Neural progenitor cell (in vitro differentiated cells): ENCODE measurements at regions not wholly inside any gene's neighbourhood (a gene's known extent, or its start where the extent isn't known, plus 50 kb on each side); places are given as distances from the start of the nearest gene placed in this dataset.

Experiments
- CTCF ChIP-seq: fragments of 200-600 bp; sonication (generic); IDR thresholded peaks from 2 replicates; pipeline ENCODE4 v1.5.1; 2017; ENCODE audit warnings: antibody characterized with exemption, mild to moderate bottlenecking
- EZH2 ChIP-seq: fragments of 200-600 bp; sonication (generic); IDR thresholded peaks from 2 replicates; pipeline ENCODE4 v1.6.1; 2017; ENCODE audit warnings: antibody characterized with exemption, mild to moderate bottlenecking, moderate library complexity
- EZH2phosphoT487 ChIP-seq: fragments of 200-600 bp; sonication (generic); IDR thresholded peaks from 2 replicates; pipeline ENCODE4 v1.6.1; 2017; ENCODE audit warnings: antibody characterized with exemption

- no peak for TF ChIP-seq CTCF
- TF ChIP-seq EZH2 = no peak
- TF ChIP-seq EZH2phosphoT487 = no peak
These were observed 185.2 kb downstream of the C1orf94 start for GRCh38 chr1:34361781-34362357.
